H1 (cell line): ENCODE measurements at regions not wholly inside any gene's neighbourhood (a gene's known extent, or its start where the extent isn't known, plus 50 kb on each side); places are given as distances from the start of the nearest gene placed in this dataset.
A peak's percentile ranks its signal among the peaks of the same experiment; 100 is the strongest.

ENCODE experiments used
- CTCF ChIA-PET: fragments of 300-600 bp; sonication (Branson Sonifier 250); formaldehyde crosslinking; loops from one replicate; lab custom pipeline; 2021; ENCODE audit not compliant: partially characterized antibody; lab: Charles Lee
- POLR2A ChIA-PET: fragments of 300-600 bp; sonication (Branson Sonifier 250); formaldehyde crosslinking; loops from one replicate; lab custom pipeline; 2021; ENCODE audit warnings: inconsistent platforms; ENCODE audit not compliant: partially characterized antibody; lab: Charles Lee
- DNase-seq, 2 experiments: peaks; one replicate each; pipeline versions ENCODE4 v3.0.0 to v3.0.0-alpha.2; 2010 to 2022; ENCODE audit warnings: low spot score in 2 of 2, low read depth in 1 of 2, mixed read lengths in 1 of 2
- FAIRE-seq: peaks from 2 replicates; lab custom pipeline; 2011; peaks lifted over from hg19 to GRCh38; lab: Jason Lieb, UNC
- H2AFZ ChIP-seq: 2 replicates; pipeline ENCODE4 v1.8.1; 2012; ENCODE audit warnings: low read length, inconsistent platforms
- H2AK5ac ChIP-seq: 2 replicates; pipeline ENCODE4 v1.6.1; 2013; ENCODE audit warnings: low read depth, low read length
- H2BK120ac ChIP-seq: replicated peaks from 2 replicates; pipeline ENCODE3; 2013; ENCODE audit warnings: low read depth, low read length, inconsistent platforms
- H2BK12ac ChIP-seq: 2 replicates; pipeline ENCODE4 v1.6.1; 2013; ENCODE audit warnings: low read depth, low read length
- H2BK15ac ChIP-seq: 2 replicates; pipeline ENCODE4 v1.6.1; 2013; ENCODE audit warnings: low read length
- H2BK20ac ChIP-seq: 2 replicates; pipeline ENCODE4 v1.6.1; 2013; ENCODE audit warnings: low read length
- H2BK5ac ChIP-seq: 2 replicates; pipeline ENCODE4 v1.6.1; 2013; ENCODE audit warnings: low read depth, low read length
- H3K14ac ChIP-seq: 2 replicates; pipeline ENCODE4 v1.6.1; 2013; ENCODE audit warnings: inconsistent platforms; ENCODE audit not compliant: insufficient read length
- H3K18ac ChIP-seq: 2 replicates; pipeline ENCODE4 v1.6.1; 2013; ENCODE audit warnings: low read length; ENCODE audit errors: extremely low read depth
- H3K23ac ChIP-seq: 2 replicates; pipeline ENCODE4 v1.6.1; 2013; ENCODE audit warnings: inconsistent platforms; ENCODE audit not compliant: insufficient read length
- H3K23me2 ChIP-seq: 2 replicates; pipeline ENCODE4 v1.6.1; 2013; ENCODE audit warnings: low read depth, low read length
- H3K27ac ChIP-seq: 2 replicates; pipeline ENCODE4 v1.6.1; 2011; ENCODE audit warnings: low read depth, low read length, inconsistent platforms
- H3K27me3 ChIP-seq, 4 experiments: replicated peaks in 1 of 4; 1 replicate in 1 of 4; 2 replicates in 3 of 4; pipeline versions ENCODE4 v1.6.1 to v1.8.1; 2011 to 2013; ENCODE audit warnings: low read length in 3 of 4, mild to moderate bottlenecking in 3 of 4, inconsistent platforms in 2 of 4, mixed read lengths in 2 of 4, moderate library complexity in 1 of 4; ENCODE audit not compliant: control insufficient read depth in 3 of 4, insufficient read depth in 3 of 4; ENCODE audit errors: extremely low read depth in 1 of 4
- H3K36me3 ChIP-seq, 4 experiments: 2 replicates each; pipeline versions ENCODE4 v1.6.1 to v1.8.1; 2011 to 2013; ENCODE audit warnings: mild to moderate bottlenecking in 4 of 4, low read length in 3 of 4, moderate library complexity in 2 of 4, control low read depth in 1 of 4, inconsistent platforms in 1 of 4; ENCODE audit not compliant: insufficient read depth in 4 of 4, control insufficient read depth in 2 of 4
- H3K4ac ChIP-seq: replicated peaks from 2 replicates; pipeline ENCODE3; 2013; ENCODE audit warnings: low read length, low read depth, mixed read lengths, inconsistent platforms; ENCODE audit not compliant: insufficient read length
- H3K4me1 ChIP-seq, 4 experiments: replicated peaks in 1 of 4; 1 replicate in 1 of 4; 2 replicates in 3 of 4; pipeline versions ENCODE4 v1.6.1 to v1.8.1; 2011 to 2013; ENCODE audit warnings: low read length in 3 of 4, inconsistent platforms in 2 of 4, mixed read lengths in 1 of 4; ENCODE audit not compliant: insufficient read depth in 4 of 4, control insufficient read depth in 3 of 4
- H3K4me2 ChIP-seq, 2 experiments: 2 replicates each; pipeline versions ENCODE4 v1.6.1 to v1.8.1; 2011 to 2013; ENCODE audit warnings: low read depth in 2 of 2, low read length in 2 of 2, control low read depth in 1 of 2, inconsistent platforms in 1 of 2, mild to moderate bottlenecking in 1 of 2; ENCODE audit not compliant: insufficient read depth in 1 of 2
- H3K4me3 ChIP-seq, 4 experiments: fragments of 200-600, 300-600 bp in 1 of 4; sonication (generic), shearing (Covaris generic), sonication (Bioruptor Twin) in 1 of 4; 2 replicates each; pipeline versions ENCODE4 v1.5.1 to v1.8.1; 2011 to 2016; ENCODE audit warnings: low read length in 4 of 4, low read depth in 3 of 4, control low read depth in 2 of 4, inconsistent platforms in 2 of 4, mild to moderate bottlenecking in 2 of 4, mixed read lengths in 1 of 4, moderate library complexity in 1 of 4; ENCODE audit not compliant: insufficient read depth in 2 of 4; ENCODE audit errors: extremely low read depth in 1 of 4
- H3K56ac ChIP-seq: replicated peaks from 2 replicates; pipeline ENCODE3; 2013; ENCODE audit warnings: low read depth, mild to moderate bottlenecking, mixed read lengths, low read length, inconsistent platforms; ENCODE audit not compliant: insufficient read length
- H3K79me1 ChIP-seq: 2 replicates; pipeline ENCODE4 v1.6.1; 2013; ENCODE audit warnings: low read depth, low read length, control low read depth
- H3K79me2 ChIP-seq, 2 experiments: 2 replicates each; pipeline versions ENCODE4 v1.6.1 to v1.8.1; 2012 to 2013; ENCODE audit warnings: low read length in 2 of 2, mild to moderate bottlenecking in 2 of 2, inconsistent platforms in 1 of 2; ENCODE audit not compliant: insufficient read depth in 2 of 2, control insufficient read depth in 1 of 2
- H3K9ac ChIP-seq, 4 experiments: replicated peaks in 1 of 4; 1 replicate in 1 of 4; 2 replicates in 3 of 4; pipeline versions ENCODE4 v1.6.1 to v1.8.1; 2011 to 2013; ENCODE audit warnings: low read depth in 3 of 4, low read length in 3 of 4, control low read depth in 2 of 4, mild to moderate bottlenecking in 2 of 4, moderate library complexity in 2 of 4, inconsistent platforms in 1 of 4; ENCODE audit errors: extremely low read depth in 1 of 4
- H3K9me3 ChIP-seq, 2 experiments: 2 replicates each; pipeline versions ENCODE4 v1.6.1 to v1.8.1; 2012 to 2013; ENCODE audit warnings: mild to moderate bottlenecking in 2 of 2, moderate library complexity in 2 of 2, control low read depth in 1 of 2, inconsistent platforms in 1 of 2, low read depth in 1 of 2, low read length in 1 of 2, mixed read lengths in 1 of 2; ENCODE audit not compliant: insufficient read depth in 2 of 2
- H4K20me1 ChIP-seq, 2 experiments: replicated peaks in 1 of 2; 2 replicates each; pipeline versions ENCODE3 to v1.8.1; 2011 to 2013; ENCODE audit warnings: inconsistent platforms in 2 of 2, low read length in 2 of 2, mild to moderate bottlenecking in 1 of 2; ENCODE audit not compliant: insufficient read depth in 2 of 2, control insufficient read depth in 1 of 2
- H4K5ac ChIP-seq: 2 replicates; pipeline ENCODE4 v1.6.1; 2013; ENCODE audit warnings: low read length, low read depth, mixed read lengths, inconsistent platforms; ENCODE audit not compliant: insufficient read length
- H4K8ac ChIP-seq: 2 replicates; pipeline ENCODE4 v1.8.0; 2013; ENCODE audit warnings: mild to moderate bottlenecking, moderate library complexity, low read length, inconsistent platforms; ENCODE audit not compliant: insufficient read depth; ENCODE audit errors: extremely low read depth
- H4K91ac ChIP-seq: replicated peaks from 2 replicates; pipeline ENCODE3; 2013; ENCODE audit warnings: low read length, mixed read lengths, inconsistent platforms; ENCODE audit not compliant: insufficient read length
- CHD1 ChIP-seq: IDR thresholded peaks from 2 replicates; pipeline ENCODE4 v1.6.1; 2012; ENCODE audit warnings: low read depth, low read length, improper control_type of control experiment
- EP300 ChIP-seq, 2 experiments: IDR thresholded peaks; 1 replicate in 1 of 2; 2 replicates in 1 of 2; pipeline ENCODE4 v1.6.1; 2011 to 2012; ENCODE audit warnings: low read depth in 2 of 2, low read length in 2 of 2, mild to moderate bottlenecking in 2 of 2, borderline replicate concordance in 1 of 2, inconsistent platforms in 1 of 2, moderate library complexity in 1 of 2
- EZH2 ChIP-seq: fragments of 200-600 bp; sonication (generic); IDR thresholded peaks from 2 replicates; pipeline ENCODE4 v1.7.1; 2012; ENCODE audit warnings: low read depth, mild to moderate bottlenecking, moderate library complexity, low read length, inconsistent platforms; ENCODE audit not compliant: severe bottlenecking
- FOSL1 ChIP-seq: IDR thresholded peaks from 2 replicates; pipeline ENCODE4 v1.6.1; 2011; ENCODE audit warnings: mild to moderate bottlenecking, low read depth, low read length, moderate library complexity; ENCODE audit not compliant: insufficient read depth
- HDAC2 ChIP-seq, 2 experiments: fragments of 300-600 bp in 1 of 2; sonication (generic) in 1 of 2; IDR thresholded peaks; 2 replicates each; pipeline ENCODE4 v1.6.1; 2011 to 2012; ENCODE audit warnings: low read depth in 2 of 2, low read length in 2 of 2, mild to moderate bottlenecking in 2 of 2, moderate library complexity in 2 of 2, borderline replicate concordance in 1 of 2, inconsistent platforms in 1 of 2
- POLR2A ChIP-seq, 2 experiments: IDR thresholded peaks; 1 replicate in 1 of 2; 2 replicates in 1 of 2; pipeline ENCODE4 v1.6.1; 2011; ENCODE audit warnings: low read depth in 2 of 2, low read length in 2 of 2, mild to moderate bottlenecking in 2 of 2; ENCODE audit errors: control extremely low read depth in 1 of 2
- POLR2AphosphoS5 ChIP-seq: IDR thresholded peaks from 2 replicates; pipeline ENCODE4 v1.6.1; 2011; ENCODE audit warnings: low read depth, low read length
- POU5F1 ChIP-seq: IDR thresholded peaks from 2 replicates; pipeline ENCODE4 v1.6.1; 2011; ENCODE audit warnings: low read depth, mild to moderate bottlenecking, low read length, moderate library complexity
- RFX5 ChIP-seq: IDR thresholded peaks from 2 replicates; pipeline ENCODE4 v1.6.1; 2011; ENCODE audit warnings: low read depth, low read length, improper control_type of control experiment, borderline replicate concordance
- RNF2 ChIP-seq: fragments of 200-900, 300-1000 bp; sonication (generic); IDR thresholded peaks from 2 replicates; pipeline ENCODE4 v1.7.1; 2016; ENCODE audit warnings: borderline replicate concordance, low read depth, mild to moderate bottlenecking, antibody characterized with exemption, low read length; ENCODE audit not compliant: poor library complexity, severe bottlenecking; ENCODE audit errors: missing control alignments
- SP1 ChIP-seq: IDR thresholded peaks from 2 replicates; pipeline ENCODE4 v1.6.1; 2011; ENCODE audit warnings: low read depth, low read length
- SUZ12 ChIP-seq: fragments of 200-600 bp; sonication (generic); IDR thresholded peaks from 2 replicates; pipeline ENCODE4 v1.6.1; 2012; ENCODE audit warnings: mild to moderate bottlenecking, inconsistent platforms, low read length, moderate library complexity, mixed read lengths
- TBP ChIP-seq: IDR thresholded peaks from 2 replicates; pipeline ENCODE4 v1.6.1; 2011; ENCODE audit warnings: low read depth, low read length, improper control_type of control experiment
- USF2 ChIP-seq: IDR thresholded peaks from 2 replicates; pipeline ENCODE4 v1.6.1; 2011; ENCODE audit warnings: low read length, improper control_type of control experiment

GRCh38 chr2:184141866-184142265 is 456.5 kb upstream of the ZNF804A start:
- H3K27ac ChIP-seq, result no peak overlapping the region
- H2BK20ac ChIP-seq, result no peak overlapping the region
- H4K5ac ChIP-seq, result no peak overlapping the region
- no peaks in the 10 kb centered on the region for H3K36me3 ChIP-seq
- no peak overlapping the region for H3K4ac ChIP-seq
- no peak overlapping the region for H2BK15ac ChIP-seq
- H3K23ac ChIP-seq, result no peak overlapping the region
- no peak overlapping the region for H2BK12ac ChIP-seq
- H3K4me1 ChIP-seq, result no peaks in the 10 kb centered on the region
- no peak overlapping the region for H2AK5ac ChIP-seq
- no peak overlapping the region for H3K4me3 ChIP-seq
- no peak overlapping the region for H3K56ac ChIP-seq
- no peaks in the 10 kb centered on the region for H3K79me2 ChIP-seq
- H3K18ac ChIP-seq, result no peak overlapping the region
- H2AFZ ChIP-seq, result 0 out of 2 replicates have a peak overlapping the region, but pooled peaks have one; percentile 33
- H4K8ac ChIP-seq, result no peak overlapping the region
- no peaks in the 10 kb centered on the region for H3K9me3 ChIP-seq
- DNase-seq (no peak), FAIRE-seq (no peak)
- no peak overlapping the region for H4K91ac ChIP-seq
- H3K27me3 ChIP-seq, result no peaks in the 10 kb centered on the region
- H2BK5ac ChIP-seq, result no peak overlapping the region
- no peak overlapping the region for H3K9ac ChIP-seq
- H3K14ac ChIP-seq, result no peak overlapping the region
- H3K23me2 ChIP-seq, result no peaks in the 10 kb centered on the region
- ChIA-PET POLR2A (no interaction called here), CTCF (interaction anchor here (0.9 kb wide), 1 partner anchor 893 kb away, joined by 3 read pairs; no protein-coding TSS in a partner anchor)
- no peaks in the 10 kb centered on the region for H4K20me1 ChIP-seq
- H2BK120ac ChIP-seq, result no peak overlapping the region
- H3K79me1 ChIP-seq, result no peaks in the 10 kb centered on the region
- H3K4me2 ChIP-seq, result no peak overlapping the region
- no peak for TF ChIP-seq POLR2A (IDR thresholded peaks at IDR 0.05; ENCODE audit: control extremely low read depth in 1 of 2, low read depth in 2 of 2, low read length in 2 of 2)
- no peak for TF ChIP-seq TBP
- TF ChIP-seq POLR2AphosphoS5, result no peak
- no peak for TF ChIP-seq SP1
- no peak for TF ChIP-seq POU5F1
- no peak for TF ChIP-seq EZH2
- no peak for TF ChIP-seq SUZ12
- TF ChIP-seq USF2, result no peak
- TF ChIP-seq RFX5, result no peak
- no peak for TF ChIP-seq EP300 (IDR thresholded peaks at IDR 0.05; ENCODE audit: borderline replicate concordance in 1 of 2, low read depth in 2 of 2, low read length in 2 of 2)
- TF ChIP-seq CHD1, result no peak
- no peak for TF ChIP-seq FOSL1
- TF ChIP-seq RNF2, result no peak
- TF ChIP-seq HDAC2 (IDR thresholded peaks at IDR 0.05; ENCODE audit: borderline replicate concordance in 1 of 2, low read depth in 2 of 2, low read length in 2 of 2), result no peak
